ENCODE measurements at regions not wholly inside any gene's neighbourhood (a gene's known extent, or its start where the extent isn't known, plus 50 kb on each side); places are given as distances from the start of the nearest gene placed in this dataset.

- no peak for TF ChIP-seq POLR2A (IDR thresholded peaks at IDR 0.05)
- TF ChIP-seq CTCF (IDR thresholded peaks at IDR 0.05), result no peak
Measured at GRCh38 chr12:4140581-4141301, 132.8 kb upstream of the CCND2 start.
